Ishikawa (cell line): ENCODE measurements at regions not wholly inside any gene's neighbourhood (a gene's known extent, or its start where the extent isn't known, plus 50 kb on each side); places are given as distances from the start of the nearest gene placed in this dataset.

Experiments
- CEBPB ChIP-seq: IDR thresholded peaks from 2 replicates; pipeline ENCODE4 v1.6.1; 2012
- CREB1 ChIP-seq: IDR thresholded peaks from 2 replicates; pipeline ENCODE4 v1.6.1; 2012; ENCODE audit warnings: low read depth
- EP300 ChIP-seq: IDR thresholded peaks from 2 replicates; pipeline ENCODE4 v1.6.1; 2012; ENCODE audit warnings: borderline replicate concordance
- FOXM1 ChIP-seq: IDR thresholded peaks from 2 replicates; pipeline ENCODE4 v1.6.1; 2012; ENCODE audit warnings: low read depth, borderline replicate concordance
- MAX ChIP-seq: IDR thresholded peaks from 2 replicates; pipeline ENCODE4 v1.6.1; 2012
- NFIC ChIP-seq: IDR thresholded peaks from 2 replicates; pipeline ENCODE4 v1.6.1; 2012
- RAD21 ChIP-seq: IDR thresholded peaks from 2 replicates; pipeline ENCODE4 v1.6.1; 2012; ENCODE audit warnings: low read depth
- REST ChIP-seq: IDR thresholded peaks from 2 replicates; pipeline ENCODE4 v1.6.1; 2012; ENCODE audit warnings: low read depth, mild to moderate bottlenecking
- TAF1 ChIP-seq: IDR thresholded peaks from 2 replicates; pipeline ENCODE4 v1.6.1; 2012; ENCODE audit warnings: low read depth, mild to moderate bottlenecking
- TCF12 ChIP-seq: IDR thresholded peaks from 2 replicates; pipeline ENCODE4 v1.6.1; 2012; ENCODE audit warnings: low read depth
- TEAD4 ChIP-seq: IDR thresholded peaks from 2 replicates; pipeline ENCODE4 v1.6.1; 2012
- USF1 ChIP-seq: IDR thresholded peaks from 2 replicates; pipeline ENCODE4 v1.6.1; 2012
- ZBTB7A ChIP-seq: IDR thresholded peaks from 2 replicates; pipeline ENCODE4 v1.6.1; 2012; ENCODE audit warnings: low read depth

- peak; percentile 12; the same call in 1 of the 2 replicates for TF ChIP-seq RAD21
- TF ChIP-seq MAX, result no peak
These were observed 183.4 kb upstream of the PTBP2 start for GRCh38 chr1:96538111-96538641.

- TF ChIP-seq NFIC (peak; percentile 34; the same call in 1 of the 2 replicates), CEBPB (no peak), ZBTB7A (no peak)
These were observed 182.7 kb upstream of the PTBP2 start for GRCh38 chr1:96538883-96539282.

GRCh38 chr1:96541491-96541890 is 180.1 kb upstream of the PTBP2 start:
- TF ChIP-seq MAX (no peak), EP300 (no peak), TAF1 (no peak), NFIC (no peak), CREB1 (no peak), REST (no peak), TCF12 (no peak), FOXM1 (no peak)

GRCh38 chr1:96544051-96544830 is 177.3 kb upstream of the PTBP2 start:
- TF ChIP-seq TEAD4 (no peak), NFIC (no peak), REST (no peak), TAF1 (no peak)

GRCh38 chr1:96544831-96545221 is 176.8 kb upstream of the PTBP2 start:
- no peak for TF ChIP-seq MAX
- no peak for TF ChIP-seq CEBPB
- no peak for TF ChIP-seq EP300
- no peak for TF ChIP-seq RAD21
- TF ChIP-seq CREB1, result no peak
- TF ChIP-seq FOXM1, result no peak
- no peak for TF ChIP-seq REST
- no peak for TF ChIP-seq ZBTB7A
- no peak for TF ChIP-seq TAF1

GRCh38 chr1:96545935-96546656 is 175.5 kb upstream of the PTBP2 start:
- TF ChIP-seq MAX (no peak), RAD21 (no peak), FOXM1 (no peak), TCF12 (no peak), USF1 (no peak)
